ENCODE measurements at regions not wholly inside any gene's neighbourhood (a gene's known extent, or its start where the extent isn't known, plus 50 kb on each side); places are given as distances from the start of the nearest gene placed in this dataset.
A peak's percentile ranks its signal among the peaks of the same experiment; 100 is the strongest.

DNA sequence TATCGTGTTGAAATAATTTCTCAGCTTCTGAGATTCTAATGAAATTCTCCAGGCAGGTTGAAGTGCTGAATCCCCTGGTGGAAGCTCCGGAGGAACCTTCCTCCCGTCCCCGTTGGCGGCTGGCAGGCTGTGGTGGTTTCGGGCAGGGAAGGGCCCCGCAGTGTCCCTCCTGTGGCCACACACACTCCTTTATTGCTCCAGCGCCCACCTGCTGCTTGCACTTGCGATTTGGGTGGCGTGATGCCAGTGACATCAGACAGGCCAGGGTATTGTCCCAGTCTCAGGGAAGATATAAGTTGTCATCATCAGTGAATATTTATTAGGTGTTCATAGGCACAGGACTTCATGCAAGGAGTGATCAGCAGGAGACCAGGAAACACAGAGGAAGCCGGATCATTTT is 530.4 kb downstream of the QKI start:
- no peaks in the 10 kb centered on the region for H3K36me3 Mint-ChIP-seq (ENCODE audit: low read depth)
- TF ChIP-seq, protein P1, sequence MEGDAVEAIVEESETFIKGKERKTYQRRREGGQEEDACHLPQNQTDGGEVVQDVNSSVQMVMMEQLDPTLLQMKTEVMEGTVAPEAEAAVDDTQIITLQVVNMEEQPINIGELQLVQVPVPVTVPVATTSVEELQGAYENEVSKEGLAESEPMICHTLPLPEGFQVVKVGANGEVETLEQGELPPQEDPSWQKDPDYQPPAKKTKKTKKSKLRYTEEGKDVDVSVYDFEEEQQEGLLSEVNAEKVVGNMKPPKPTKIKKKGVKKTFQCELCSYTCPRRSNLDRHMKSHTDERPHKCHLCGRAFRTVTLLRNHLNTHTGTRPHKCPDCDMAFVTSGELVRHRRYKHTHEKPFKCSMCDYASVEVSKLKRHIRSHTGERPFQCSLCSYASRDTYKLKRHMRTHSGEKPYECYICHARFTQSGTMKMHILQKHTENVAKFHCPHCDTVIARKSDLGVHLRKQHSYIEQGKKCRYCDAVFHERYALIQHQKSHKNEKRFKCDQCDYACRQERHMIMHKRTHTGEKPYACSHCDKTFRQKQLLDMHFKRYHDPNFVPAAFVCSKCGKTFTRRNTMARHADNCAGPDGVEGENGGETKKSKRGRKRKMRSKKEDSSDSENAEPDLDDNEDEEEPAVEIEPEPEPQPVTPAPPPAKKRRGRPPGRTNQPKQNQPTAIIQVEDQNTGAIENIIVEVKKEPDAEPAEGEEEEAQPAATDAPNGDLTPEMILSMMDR (IDR thresholded peaks at IDR 0.05) = no peak
- no peaks in the 10 kb centered on the region for H3K9me3 Mint-ChIP-seq (ENCODE audit: low read depth)
- H3K27me3 Mint-ChIP-seq (ENCODE audit: low read depth) = no peaks in the 10 kb centered on the region
- H3K4me3 Mint-ChIP-seq (ENCODE audit: unreplicated experiment) = no peak overlapping the region
- no peak overlapping the region for H3K27ac Mint-ChIP-seq (ENCODE audit: unreplicated experiment)
- no peak for DNase-seq (ENCODE audit: low spot score)
- peaks cover 14% of the 10 kb centered on the region for H3K4me1 Mint-ChIP-seq (ENCODE audit: low read depth)

DNA sequence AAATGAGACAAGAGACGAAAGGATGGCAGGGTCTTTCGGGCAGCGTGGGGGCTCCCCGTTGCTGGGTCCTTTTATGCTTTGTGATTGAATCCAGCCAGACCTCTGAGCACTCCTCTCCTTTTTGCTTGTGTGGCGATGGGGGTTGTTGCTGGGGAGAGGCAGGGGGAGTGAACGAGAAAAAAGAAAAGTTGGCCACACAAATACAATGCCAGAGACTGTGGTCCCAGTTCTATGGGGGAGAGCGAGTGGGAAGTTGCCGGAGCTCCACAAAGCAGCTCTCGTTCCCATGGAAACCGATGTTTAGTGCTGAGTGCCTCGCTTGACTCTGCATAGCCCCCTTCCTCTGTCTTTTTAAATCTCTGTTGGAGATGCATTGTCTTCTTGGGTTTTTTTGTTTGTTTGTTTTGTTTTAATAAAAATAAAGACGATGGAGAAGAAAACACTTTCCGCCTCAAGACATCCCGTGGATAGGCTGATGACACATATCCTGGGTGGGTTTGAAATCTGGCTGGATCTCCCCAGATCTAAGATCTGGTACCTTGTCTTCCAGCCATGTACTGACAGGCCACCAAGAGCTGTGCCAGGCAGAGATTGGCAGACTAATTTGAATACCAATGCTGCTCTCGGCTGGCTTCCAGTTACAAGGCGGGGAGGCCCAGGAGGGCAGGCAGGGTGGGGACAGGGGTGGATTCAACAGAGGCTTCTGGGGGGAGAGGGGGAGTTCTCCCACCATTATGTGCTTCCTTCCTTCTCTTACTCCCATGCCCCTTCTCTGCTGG is 529.3 kb downstream of the QKI start:
- no peak for DNase-seq (ENCODE audit: low spot score)
- peak overlapping the region; percentile 48 for H3K4me3 Mint-ChIP-seq (ENCODE audit: unreplicated experiment)
- TF ChIP-seq, protein P1 (IDR thresholded peaks at IDR 0.05) = no peak
- no peaks in the 10 kb centered on the region for H3K36me3 Mint-ChIP-seq (ENCODE audit: low read depth)
- no peak overlapping the region for H3K27ac Mint-ChIP-seq (ENCODE audit: unreplicated experiment)
- H3K27me3 Mint-ChIP-seq (ENCODE audit: low read depth) = no peaks in the 10 kb centered on the region
- no peaks in the 10 kb centered on the region for H3K9me3 Mint-ChIP-seq (ENCODE audit: low read depth)
- H3K4me1 Mint-ChIP-seq (ENCODE audit: low read depth) = peaks cover 14% of the 10 kb centered on the region

DNA sequence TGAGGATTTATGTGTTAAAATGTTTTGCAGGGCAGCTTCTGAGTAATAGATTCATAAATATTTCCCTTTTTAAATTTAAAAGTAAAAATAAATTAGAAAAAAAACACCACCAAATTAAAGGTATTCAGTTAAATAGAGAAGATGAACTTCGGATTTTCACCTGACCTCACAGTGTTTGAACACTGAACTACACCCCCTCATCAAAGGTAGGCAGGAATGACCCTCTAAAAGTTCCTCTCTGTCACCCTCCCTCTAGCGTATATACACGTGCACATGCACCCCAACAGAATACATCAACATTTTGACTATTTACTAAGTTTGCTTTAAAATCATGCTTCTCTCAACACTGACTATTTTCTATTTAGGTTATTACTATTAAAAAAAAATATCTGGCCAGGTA is 528.3 kb downstream of the QKI start:
- Mint-ChIP-seq H3K9me3 (ENCODE audit: low read depth) (no peaks in the 10 kb centered on the region), H3K4me3 (ENCODE audit: unreplicated experiment) (no peak overlapping the region), H3K27me3 (ENCODE audit: low read depth) (no peaks in the 10 kb centered on the region), H3K27ac (ENCODE audit: unreplicated experiment) (no peak overlapping the region), H3K36me3 (ENCODE audit: low read depth) (no peaks in the 10 kb centered on the region), H3K4me1 (ENCODE audit: low read depth) (peaks cover 14% of the 10 kb centered on the region)
- DNase-seq (ENCODE audit: low spot score) = no peak
- TF ChIP-seq, protein P1 (IDR thresholded peaks at IDR 0.05) = no peak

DNA sequence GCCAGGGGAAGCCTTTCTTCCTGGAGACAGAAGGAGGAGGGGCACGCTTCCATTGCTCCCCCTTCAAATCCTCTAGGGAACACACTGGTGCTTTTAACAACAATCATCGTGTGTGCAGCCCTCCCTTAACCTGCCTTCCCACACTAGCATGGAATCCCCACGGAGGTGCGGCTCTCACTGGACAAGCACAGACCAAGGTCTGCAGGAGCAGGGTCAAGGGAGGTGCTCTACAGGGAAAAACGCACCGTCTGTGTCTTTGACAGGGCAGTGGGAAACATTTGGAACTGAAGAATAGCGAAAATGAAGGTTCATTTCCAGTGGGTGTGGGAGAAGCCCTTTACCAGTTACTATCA is 527.1 kb downstream of the QKI start:
- Mint-ChIP-seq H3K4me3 (ENCODE audit: unreplicated experiment) (no peak overlapping the region), H3K9me3 (ENCODE audit: low read depth) (no peaks in the 10 kb centered on the region), H3K36me3 (ENCODE audit: low read depth) (no peaks in the 10 kb centered on the region), H3K27me3 (ENCODE audit: low read depth) (no peaks in the 10 kb centered on the region), H3K27ac (ENCODE audit: unreplicated experiment) (no peak overlapping the region), H3K4me1 (ENCODE audit: low read depth) (peaks cover 16% of the 10 kb centered on the region)
- no peak for DNase-seq (ENCODE audit: low spot score)
- TF ChIP-seq, protein P1 (IDR thresholded peaks at IDR 0.05) = no peak

DNA sequence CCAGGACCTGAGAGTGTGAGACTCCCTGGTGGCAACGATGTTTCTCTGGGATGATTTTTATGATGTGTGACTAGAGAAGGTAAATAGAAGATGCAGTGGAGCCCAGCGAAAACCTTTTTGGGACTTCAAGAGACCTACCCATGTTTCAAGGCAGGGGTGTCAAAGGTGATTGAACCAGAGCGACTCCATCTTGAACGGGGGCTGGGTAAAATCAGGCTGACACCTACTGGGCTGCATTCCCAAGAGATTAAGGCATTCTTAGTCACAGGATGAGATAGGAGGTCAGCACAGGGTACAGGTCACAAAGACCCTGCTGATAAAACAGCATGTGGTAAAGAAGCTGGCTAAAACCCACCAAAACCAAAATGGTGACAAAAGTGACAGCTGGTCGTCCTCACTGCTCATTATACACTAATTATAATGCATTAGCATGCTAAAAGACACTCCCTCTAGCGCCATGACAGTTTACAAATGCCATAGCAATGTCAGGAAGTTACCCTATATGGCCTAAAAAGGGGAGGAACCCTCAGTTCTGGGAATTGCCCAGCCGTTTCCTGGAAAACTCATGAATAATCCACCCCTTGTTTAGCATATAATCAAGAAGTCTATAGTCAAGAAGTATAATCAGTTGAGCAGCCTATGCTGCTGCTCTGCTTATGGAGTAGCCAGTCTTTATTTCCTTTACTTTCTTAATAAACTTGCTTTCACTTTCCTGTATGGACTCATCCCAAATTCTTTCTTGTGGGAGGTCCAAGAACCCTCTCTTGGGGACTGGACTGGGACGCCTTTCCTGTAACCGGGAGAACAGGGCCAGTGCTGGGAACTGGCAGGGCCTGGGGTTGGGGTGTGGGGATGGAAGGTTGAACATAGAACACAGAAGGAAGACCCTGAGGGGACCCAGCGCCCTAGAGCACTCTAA is 526.4 kb downstream of the QKI start:
- Mint-ChIP-seq H3K27ac (ENCODE audit: unreplicated experiment) (no peak overlapping the region), H3K36me3 (ENCODE audit: low read depth) (no peaks in the 10 kb centered on the region), H3K9me3 (ENCODE audit: low read depth) (no peaks in the 10 kb centered on the region), H3K4me3 (ENCODE audit: unreplicated experiment) (no peak overlapping the region), H3K4me1 (ENCODE audit: low read depth) (peaks cover 22% of the 10 kb centered on the region), H3K27me3 (ENCODE audit: low read depth) (no peaks in the 10 kb centered on the region)
- TF ChIP-seq, protein P1 (IDR thresholded peaks at IDR 0.05) = no peak
- no peak for DNase-seq (ENCODE audit: low spot score)
